ENCODE measurements at regions not wholly inside any gene's neighbourhood (a gene's known extent, or its start where the extent isn't known, plus 50 kb on each side); places are given as distances from the start of the nearest gene placed in this dataset.

GRCh38 chr9:105114318-105114717, 130.1 kb upstream of the SLC44A1 start:
- no peak for ATAC-seq
- TF ChIP-seq CSRNP3 (CRISPR knock-in tag; IDR thresholded peaks at IDR 0.05): no peak
- no peak for TF ChIP-seq BACH2 (CRISPR knock-in tag; IDR thresholded peaks at IDR 0.05; ENCODE audit: borderline replicate concordance)
- no peak for TF ChIP-seq ZNF565 (CRISPR knock-in tag; conservative IDR thresholded peaks at IDR 0.05; ENCODE audit: low read depth)
- no peak for TF ChIP-seq SNAI2 (CRISPR knock-in tag; IDR thresholded peaks at IDR 0.05)
- no peak for TF ChIP-seq ZC3H10 (CRISPR knock-in tag; IDR thresholded peaks at IDR 0.05)
- no peak for TF ChIP-seq TCF4 (CRISPR knock-in tag; IDR thresholded peaks at IDR 0.05; ENCODE audit: borderline replicate concordance)
- TF ChIP-seq PPARA (CRISPR knock-in tag; IDR thresholded peaks at IDR 0.05; ENCODE audit: borderline replicate concordance): no peak
- TF ChIP-seq CREB5 (CRISPR knock-in tag; IDR thresholded peaks at IDR 0.05; ENCODE audit: low read depth): no peak
- TF ChIP-seq TSHZ2 (CRISPR knock-in tag; IDR thresholded peaks at IDR 0.05): no peak
- TF ChIP-seq ESRRG (CRISPR knock-in tag; IDR thresholded peaks at IDR 0.05): no peak
- no peak for TF ChIP-seq ARNTL (CRISPR knock-in tag; IDR thresholded peaks at IDR 0.05; ENCODE audit: borderline replicate concordance, low read depth)
- no peak for TF ChIP-seq CSDC2 (CRISPR knock-in tag; IDR thresholded peaks at IDR 0.05)
- TF ChIP-seq ZNF70 (CRISPR knock-in tag; IDR thresholded peaks at IDR 0.05): no peak
- TF ChIP-seq ZFP3 (CRISPR knock-in tag; IDR thresholded peaks at IDR 0.05): no peak
- TF ChIP-seq GLIS3 (CRISPR knock-in tag; IDR thresholded peaks at IDR 0.05): no peak
- no peak for TF ChIP-seq ZFP30 (CRISPR knock-in tag; IDR thresholded peaks at IDR 0.05)
- TF ChIP-seq TOX (CRISPR knock-in tag; IDR thresholded peaks at IDR 0.05; ENCODE audit: borderline replicate concordance): no peak

GRCh38 chr9:105114964-105115728, 129.3 kb upstream of the SLC44A1 start:
- no peak for TF ChIP-seq CSDC2 (CRISPR knock-in tag; IDR thresholded peaks at IDR 0.05)
- TF ChIP-seq BACH2 (CRISPR knock-in tag; IDR thresholded peaks at IDR 0.05; ENCODE audit: borderline replicate concordance): no peak
- no peak for TF ChIP-seq SNAI2 (CRISPR knock-in tag; IDR thresholded peaks at IDR 0.05)
- no peak for TF ChIP-seq GLIS3 (CRISPR knock-in tag; IDR thresholded peaks at IDR 0.05)
- no peak for TF ChIP-seq ZNF565 (CRISPR knock-in tag; conservative IDR thresholded peaks at IDR 0.05; ENCODE audit: low read depth)
- no peak for TF ChIP-seq TCF4 (CRISPR knock-in tag; IDR thresholded peaks at IDR 0.05; ENCODE audit: borderline replicate concordance)
- no peak for TF ChIP-seq ZFP30 (CRISPR knock-in tag; IDR thresholded peaks at IDR 0.05)
- TF ChIP-seq ARNTL (CRISPR knock-in tag; IDR thresholded peaks at IDR 0.05; ENCODE audit: borderline replicate concordance, low read depth): no peak
- no peak for TF ChIP-seq ZFP3 (CRISPR knock-in tag; IDR thresholded peaks at IDR 0.05)
- TF ChIP-seq ZNF70 (CRISPR knock-in tag; IDR thresholded peaks at IDR 0.05): no peak
- no peak for TF ChIP-seq CSRNP3 (CRISPR knock-in tag; IDR thresholded peaks at IDR 0.05)
- ATAC-seq: no peak

- TF ChIP-seq TSHZ2 (CRISPR knock-in tag; IDR thresholded peaks at IDR 0.05): no peak
- no peak for TF ChIP-seq RARB (CRISPR knock-in tag; IDR thresholded peaks at IDR 0.05)
- TF ChIP-seq ZNF70 (CRISPR knock-in tag; IDR thresholded peaks at IDR 0.05): no peak
- no peak for TF ChIP-seq CSRNP3 (CRISPR knock-in tag; IDR thresholded peaks at IDR 0.05)
- no peak for TF ChIP-seq SNAI2 (CRISPR knock-in tag; IDR thresholded peaks at IDR 0.05)
- no peak for TF ChIP-seq ZNF565 (CRISPR knock-in tag; conservative IDR thresholded peaks at IDR 0.05; ENCODE audit: low read depth)
- TF ChIP-seq BACH2 (CRISPR knock-in tag; IDR thresholded peaks at IDR 0.05; ENCODE audit: borderline replicate concordance): no peak
- no peak for ATAC-seq
These were observed 128.2 kb upstream of the SLC44A1 start for GRCh38 chr9:105116052-105116868.
